Ishikawa (cell line): ENCODE measurements at regions not wholly inside any gene's neighbourhood (a gene's known extent, or its start where the extent isn't known, plus 50 kb on each side); places are given as distances from the start of the nearest gene placed in this dataset.

Source experiments
- CEBPB ChIP-seq: IDR thresholded peaks from 2 replicates; pipeline ENCODE4 v1.6.1; 2012
- CREB1 ChIP-seq: IDR thresholded peaks from 2 replicates; pipeline ENCODE4 v1.6.1; 2012; ENCODE audit warnings: low read depth
- EGR1 ChIP-seq: IDR thresholded peaks from 2 replicates; pipeline ENCODE4 v1.6.1; 2012
- EP300 ChIP-seq: IDR thresholded peaks from 2 replicates; pipeline ENCODE4 v1.6.1; 2012; ENCODE audit warnings: borderline replicate concordance
- FOXM1 ChIP-seq: IDR thresholded peaks from 2 replicates; pipeline ENCODE4 v1.6.1; 2012; ENCODE audit warnings: low read depth, borderline replicate concordance
- MAX ChIP-seq: IDR thresholded peaks from 2 replicates; pipeline ENCODE4 v1.6.1; 2012
- NFIC ChIP-seq: IDR thresholded peaks from 2 replicates; pipeline ENCODE4 v1.6.1; 2012
- RAD21 ChIP-seq: IDR thresholded peaks from 2 replicates; pipeline ENCODE4 v1.6.1; 2012; ENCODE audit warnings: low read depth
- TAF1 ChIP-seq: IDR thresholded peaks from 2 replicates; pipeline ENCODE4 v1.6.1; 2012; ENCODE audit warnings: low read depth, mild to moderate bottlenecking
- TCF12 ChIP-seq: IDR thresholded peaks from 2 replicates; pipeline ENCODE4 v1.6.1; 2012; ENCODE audit warnings: low read depth
- TEAD4 ChIP-seq: IDR thresholded peaks from 2 replicates; pipeline ENCODE4 v1.6.1; 2012
- USF1 ChIP-seq: IDR thresholded peaks from 2 replicates; pipeline ENCODE4 v1.6.1; 2012
- YY1 ChIP-seq: IDR thresholded peaks from 2 replicates; pipeline ENCODE4 v1.6.1; 2012; ENCODE audit warnings: low read depth
- ZBTB7A ChIP-seq: IDR thresholded peaks from 2 replicates; pipeline ENCODE4 v1.6.1; 2012; ENCODE audit warnings: low read depth
- TF ChIP-seq, protein P1 (sequence below): IDR thresholded peaks from 2 replicates; pipeline ENCODE4 v1.6.1; 2012; ENCODE audit warnings: low read depth, mild to moderate bottlenecking

GRCh38 chr20:40232273-40232672 lies 456.8 kb downstream of the MAFB start:
- TF ChIP-seq RAD21: no peak
- no peak for TF ChIP-seq TCF12
- no peak for TF ChIP-seq EP300
- no peak for TF ChIP-seq TEAD4
- TF ChIP-seq USF1: no peak
- no peak for TF ChIP-seq FOXM1
- no peak for TF ChIP-seq CEBPB
- TF ChIP-seq EGR1: no peak
- no peak for TF ChIP-seq MAX
- no peak for TF ChIP-seq YY1
- no peak for TF ChIP-seq NFIC
- no peak for TF ChIP-seq CREB1
- TF ChIP-seq TAF1: no peak
- TF ChIP-seq, protein P1, sequence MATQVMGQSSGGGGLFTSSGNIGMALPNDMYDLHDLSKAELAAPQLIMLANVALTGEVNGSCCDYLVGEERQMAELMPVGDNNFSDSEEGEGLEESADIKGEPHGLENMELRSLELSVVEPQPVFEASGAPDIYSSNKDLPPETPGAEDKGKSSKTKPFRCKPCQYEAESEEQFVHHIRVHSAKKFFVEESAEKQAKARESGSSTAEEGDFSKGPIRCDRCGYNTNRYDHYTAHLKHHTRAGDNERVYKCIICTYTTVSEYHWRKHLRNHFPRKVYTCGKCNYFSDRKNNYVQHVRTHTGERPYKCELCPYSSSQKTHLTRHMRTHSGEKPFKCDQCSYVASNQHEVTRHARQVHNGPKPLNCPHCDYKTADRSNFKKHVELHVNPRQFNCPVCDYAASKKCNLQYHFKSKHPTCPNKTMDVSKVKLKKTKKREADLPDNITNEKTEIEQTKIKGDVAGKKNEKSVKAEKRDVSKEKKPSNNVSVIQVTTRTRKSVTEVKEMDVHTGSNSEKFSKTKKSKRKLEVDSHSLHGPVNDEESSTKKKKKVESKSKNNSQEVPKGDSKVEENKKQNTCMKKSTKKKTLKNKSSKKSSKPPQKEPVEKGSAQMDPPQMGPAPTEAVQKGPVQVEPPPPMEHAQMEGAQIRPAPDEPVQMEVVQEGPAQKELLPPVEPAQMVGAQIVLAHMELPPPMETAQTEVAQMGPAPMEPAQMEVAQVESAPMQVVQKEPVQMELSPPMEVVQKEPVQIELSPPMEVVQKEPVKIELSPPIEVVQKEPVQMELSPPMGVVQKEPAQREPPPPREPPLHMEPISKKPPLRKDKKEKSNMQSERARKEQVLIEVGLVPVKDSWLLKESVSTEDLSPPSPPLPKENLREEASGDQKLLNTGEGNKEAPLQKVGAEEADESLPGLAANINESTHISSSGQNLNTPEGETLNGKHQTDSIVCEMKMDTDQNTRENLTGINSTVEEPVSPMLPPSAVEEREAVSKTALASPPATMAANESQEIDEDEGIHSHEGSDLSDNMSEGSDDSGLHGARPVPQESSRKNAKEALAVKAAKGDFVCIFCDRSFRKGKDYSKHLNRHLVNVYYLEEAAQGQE: no peak
- no peak for TF ChIP-seq ZBTB7A

DNA sequence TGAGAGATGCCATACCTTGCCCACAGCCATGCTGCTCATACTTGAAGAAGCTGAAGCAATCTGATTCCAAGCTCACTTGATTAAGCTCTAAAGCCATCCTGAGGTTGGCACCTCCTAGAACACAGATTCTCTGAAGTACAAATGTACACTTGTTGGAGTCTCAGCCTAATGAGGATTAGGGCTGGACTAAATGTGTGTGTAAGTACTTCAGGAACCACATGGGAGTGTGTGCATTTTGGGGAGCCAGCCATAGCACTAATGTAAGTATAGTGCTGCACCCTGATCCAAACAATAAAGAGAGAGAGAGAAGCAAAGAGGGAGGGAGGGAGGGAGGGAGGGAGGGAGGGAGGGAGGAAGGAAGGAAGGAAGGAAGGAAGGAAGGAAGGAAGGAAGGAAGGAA lies 458.6 kb downstream of the MAFB start:
- TF ChIP-seq TCF12 (no peak), FOXM1 (no peak), TAF1 (no peak), USF1 (no peak), MAX (no peak), CEBPB (no peak), NFIC (no peak), RAD21 (no peak), EGR1 (no peak), YY1 (no peak), TEAD4 (no peak), ZBTB7A (no peak), EP300 (no peak), CREB1 (no peak)
- TF ChIP-seq, protein P1: no peak

DNA sequence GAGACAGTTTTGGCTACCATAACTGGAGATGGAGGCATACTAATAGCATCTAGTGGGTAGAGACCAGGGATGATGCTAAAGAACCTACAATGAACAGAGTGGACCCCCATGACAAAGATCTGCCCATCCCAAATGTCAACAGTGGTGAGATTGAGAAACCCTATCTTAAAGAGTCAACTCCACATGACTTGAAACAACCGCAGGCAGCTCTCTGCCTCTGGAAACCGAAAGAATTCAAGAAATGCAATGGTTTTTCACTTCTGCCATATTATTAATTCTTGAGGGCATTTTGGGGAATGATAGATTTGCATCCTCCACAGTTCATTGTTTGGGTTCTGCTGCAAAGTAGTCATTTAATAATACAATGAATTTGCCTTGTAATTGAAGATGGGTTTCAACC lies 463.4 kb downstream of the MAFB start:
- TF ChIP-seq EGR1: no peak

DNA sequence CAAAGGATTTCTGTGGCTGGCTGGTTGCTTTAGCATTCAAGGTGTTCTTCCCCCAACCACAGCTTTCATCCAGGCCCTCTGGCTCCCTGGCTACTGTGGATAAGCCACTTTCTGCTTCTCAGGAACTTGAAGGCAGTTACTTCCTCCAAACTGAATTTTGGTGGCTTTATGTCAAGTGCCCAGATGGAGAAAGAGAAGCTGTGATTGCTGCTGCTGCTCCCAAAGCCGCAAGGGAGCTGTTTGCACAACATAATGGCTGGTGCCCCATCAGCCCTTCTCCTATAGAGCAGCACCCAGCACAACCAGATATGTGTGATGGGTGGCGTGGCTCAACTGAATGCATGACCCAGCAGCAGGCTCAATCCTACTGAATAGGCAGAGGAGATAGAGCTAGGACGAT lies 465.2 kb downstream of the MAFB start:
- TF ChIP-seq TEAD4: no peak
- no peak for TF ChIP-seq TAF1
- no peak for TF ChIP-seq TCF12
- TF ChIP-seq NFIC: no peak
- TF ChIP-seq MAX: no peak
- TF ChIP-seq CREB1: no peak
- no peak for TF ChIP-seq USF1
- TF ChIP-seq, protein P1: no peak

DNA sequence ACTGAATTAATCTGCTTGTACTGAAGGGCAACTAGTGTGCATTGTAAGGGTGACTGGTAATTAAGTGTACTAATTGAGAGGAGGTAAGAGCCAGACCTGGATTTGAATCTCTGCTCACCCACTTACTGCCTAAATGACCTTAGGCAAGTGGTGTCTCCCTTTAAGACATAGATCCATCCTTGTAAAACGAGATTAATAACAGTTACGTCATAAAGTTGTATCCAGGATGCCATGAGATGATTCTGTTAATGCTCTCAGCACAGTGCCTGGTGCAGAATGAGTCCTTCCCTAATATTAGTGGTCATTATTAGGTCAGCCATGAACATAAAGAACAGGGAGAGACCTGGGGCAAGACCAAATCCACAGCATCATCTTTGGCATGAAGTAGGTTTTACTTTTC lies 470.1 kb downstream of the MAFB start:
- no peak for TF ChIP-seq NFIC
- no peak for TF ChIP-seq CEBPB
- no peak for TF ChIP-seq TEAD4
- TF ChIP-seq ZBTB7A: no peak
- TF ChIP-seq MAX: no peak
- no peak for TF ChIP-seq TAF1
- TF ChIP-seq, protein P1: no peak
- TF ChIP-seq TCF12: no peak
- no peak for TF ChIP-seq FOXM1
- no peak for TF ChIP-seq USF1
- no peak for TF ChIP-seq CREB1
- TF ChIP-seq YY1: no peak
- no peak for TF ChIP-seq EGR1
- TF ChIP-seq EP300: no peak
- no peak for TF ChIP-seq RAD21
